ENCODE measurements at regions not wholly inside any gene's neighbourhood (a gene's known extent, or its start where the extent isn't known, plus 50 kb on each side); places are given as distances from the start of the nearest gene placed in this dataset.

DNA sequence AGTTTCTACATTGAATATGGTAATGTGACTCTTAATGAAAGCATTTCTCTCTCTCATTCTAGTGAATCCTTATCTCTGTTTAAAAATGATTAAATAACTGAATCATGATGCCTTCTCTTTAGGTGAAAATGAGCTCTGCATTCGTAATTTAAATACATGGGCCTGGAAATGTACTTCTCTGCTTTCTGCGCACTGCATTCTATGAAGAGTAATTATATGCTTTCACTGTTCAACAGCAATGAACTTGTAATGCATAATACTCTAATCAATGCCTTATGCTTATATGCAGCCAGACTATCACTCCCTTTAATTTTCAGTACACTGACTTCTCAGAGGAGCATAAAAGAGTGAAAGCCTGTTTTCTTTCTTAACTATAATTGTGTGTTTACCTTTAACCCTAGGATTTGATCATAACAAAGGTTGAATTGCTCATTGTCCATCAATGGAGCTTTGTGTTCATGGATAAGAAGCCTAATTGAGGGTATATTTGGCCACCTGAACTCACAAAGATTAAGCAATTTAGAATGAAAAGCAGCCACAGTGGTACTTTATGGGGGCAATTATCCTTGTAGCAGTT lies 330.8 kb upstream of the PDZRN3 start:
- TF ChIP-seq CTCF (IDR thresholded peaks at IDR 0.05 in 2 of 3, conservative IDR thresholded peaks at IDR 0.05 in 1 of 3; ENCODE audit: control insufficient read depth in 2 of 3, extremely low read depth in 1 of 3, insufficient read depth in 1 of 3, low read depth in 3 of 3, low read length in 3 of 3) (no peak), EZH2 (IDR thresholded peaks at IDR 0.05; ENCODE audit: borderline replicate concordance, control insufficient read depth, low read depth, low read length) (no peak), CHD4 (IDR thresholded peaks at IDR 0.05) (no peak)

All from GM12878 (cell line).